Prostate gland (tissue), 1 donor: ENCODE measurements at regions not wholly inside any gene's neighbourhood (a gene's known extent, or its start where the extent isn't known, plus 50 kb on each side); places are given as distances from the start of the nearest gene placed in this dataset.
"Not testable (repeated sequence)": the region's sequence is repeated elsewhere in the genome, so short reads cannot be mapped to it uniquely, and the experiment has no call there.

Experiments used
- POLR2A ChIP-seq: fragments of 450-650 bp; IDR thresholded peaks from one replicate; pipeline ENCODE4 v1.6.1; 2016; ENCODE audit warnings: antibody characterized with exemption, mild to moderate bottlenecking
- POLR2AphosphoS5 ChIP-seq: sonication (generic); formaldehyde crosslinking; IDR thresholded peaks from one replicate; pipeline ENCODE4 v1.6.1; 2017; ENCODE audit warnings: antibody characterized with exemption

- not testable (repeated sequence) for TF ChIP-seq POLR2A, POLR2AphosphoS5
These were observed 66.4 kb upstream of the METTL9 start for GRCh38 chr16:21532996-21533395.
